Nephron (organoid): ENCODE measurements at regions not wholly inside any gene's neighbourhood (a gene's known extent, or its start where the extent isn't known, plus 50 kb on each side); places are given as distances from the start of the nearest gene placed in this dataset.

Source experiments
- H3K27ac Mint-ChIP-seq, 3 experiments: 2 replicates each; pipeline ENCODE4 v1.8.0; 2020; ENCODE audit warnings: mixed read lengths in 3 of 3, mild to moderate bottlenecking in 2 of 3, moderate library complexity in 1 of 3
- H3K27me3 Mint-ChIP-seq: 2 replicates; pipeline ENCODE4 v1.8.0; 2021; ENCODE audit warnings: low read depth, mild to moderate bottlenecking, moderate library complexity, mixed read lengths
- H3K36me3 Mint-ChIP-seq: 2 replicates; pipeline ENCODE4 v1.8.0; 2020; ENCODE audit warnings: low read depth, mixed read lengths
- H3K4me1 Mint-ChIP-seq: 2 replicates; pipeline ENCODE4 v1.8.0; 2020; ENCODE audit warnings: mixed read lengths
- H3K4me3 Mint-ChIP-seq, 3 experiments: 2 replicates each; pipeline ENCODE4 v1.8.0; 2020; ENCODE audit warnings: mild to moderate bottlenecking in 3 of 3, mixed read lengths in 3 of 3, moderate library complexity in 2 of 3
- H3K9me3 Mint-ChIP-seq: 2 replicates; pipeline ENCODE4 v1.8.0; 2020; ENCODE audit warnings: mixed read lengths
- TF ChIP-seq, protein P1 (sequence below), 3 experiments: fragments of 200-600 bp; sonication (generic); IDR thresholded peaks; one replicate each; pipeline ENCODE4 v1.5.0; 2021; ENCODE audit warnings: antibody characterized with exemption in 3 of 3; ENCODE audit not compliant: unreplicated experiment in 3 of 3

DNA sequence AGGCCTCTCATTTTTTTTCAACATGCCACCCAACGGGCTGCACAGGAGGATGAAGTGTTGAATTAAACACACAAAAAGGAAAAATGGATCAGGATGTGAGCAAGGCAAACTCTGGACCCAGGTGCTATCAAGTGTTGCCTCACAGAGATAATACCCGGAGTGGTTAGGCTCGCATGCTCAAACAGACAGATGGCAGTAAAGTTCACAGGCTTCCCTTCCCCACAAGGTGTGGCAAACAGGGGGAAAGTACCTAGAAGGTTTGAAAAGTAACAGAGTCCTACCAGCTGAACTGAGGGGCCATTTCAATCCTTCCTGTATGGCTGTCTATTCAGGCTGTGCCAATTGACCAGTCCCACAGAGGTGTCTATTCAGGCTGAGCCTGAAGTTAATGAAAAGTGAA lies 123.9 kb upstream of the GC start:
- Mint-ChIP-seq H3K4me1 (no peaks in the 10 kb centered on the region), H3K4me3 (no peak overlapping the region), H3K9me3 (peaks cover 12% of the 10 kb centered on the region), H3K36me3 (no peaks in the 10 kb centered on the region), H3K27me3 (no peaks in the 10 kb centered on the region), H3K27ac (no peak overlapping the region)
- TF ChIP-seq, protein P1, sequence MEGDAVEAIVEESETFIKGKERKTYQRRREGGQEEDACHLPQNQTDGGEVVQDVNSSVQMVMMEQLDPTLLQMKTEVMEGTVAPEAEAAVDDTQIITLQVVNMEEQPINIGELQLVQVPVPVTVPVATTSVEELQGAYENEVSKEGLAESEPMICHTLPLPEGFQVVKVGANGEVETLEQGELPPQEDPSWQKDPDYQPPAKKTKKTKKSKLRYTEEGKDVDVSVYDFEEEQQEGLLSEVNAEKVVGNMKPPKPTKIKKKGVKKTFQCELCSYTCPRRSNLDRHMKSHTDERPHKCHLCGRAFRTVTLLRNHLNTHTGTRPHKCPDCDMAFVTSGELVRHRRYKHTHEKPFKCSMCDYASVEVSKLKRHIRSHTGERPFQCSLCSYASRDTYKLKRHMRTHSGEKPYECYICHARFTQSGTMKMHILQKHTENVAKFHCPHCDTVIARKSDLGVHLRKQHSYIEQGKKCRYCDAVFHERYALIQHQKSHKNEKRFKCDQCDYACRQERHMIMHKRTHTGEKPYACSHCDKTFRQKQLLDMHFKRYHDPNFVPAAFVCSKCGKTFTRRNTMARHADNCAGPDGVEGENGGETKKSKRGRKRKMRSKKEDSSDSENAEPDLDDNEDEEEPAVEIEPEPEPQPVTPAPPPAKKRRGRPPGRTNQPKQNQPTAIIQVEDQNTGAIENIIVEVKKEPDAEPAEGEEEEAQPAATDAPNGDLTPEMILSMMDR (IDR thresholded peaks at IDR 0.05; ENCODE audit: unreplicated experiment in 3 of 3): no peak

- Mint-ChIP-seq H3K36me3 (no peaks in the 10 kb centered on the region), H3K27ac (no peak overlapping the region), H3K4me1 (no peaks in the 10 kb centered on the region), H3K9me3 (peaks cover 8% of the 10 kb centered on the region), H3K27me3 (no peaks in the 10 kb centered on the region), H3K4me3 (no peak overlapping the region)
- TF ChIP-seq, protein P1 (IDR thresholded peaks at IDR 0.05; ENCODE audit: unreplicated experiment in 3 of 3): no peak
Observed at GRCh38 chr4:71913275-71913674, 118.5 kb upstream of the NPFFR2 start.

DNA sequence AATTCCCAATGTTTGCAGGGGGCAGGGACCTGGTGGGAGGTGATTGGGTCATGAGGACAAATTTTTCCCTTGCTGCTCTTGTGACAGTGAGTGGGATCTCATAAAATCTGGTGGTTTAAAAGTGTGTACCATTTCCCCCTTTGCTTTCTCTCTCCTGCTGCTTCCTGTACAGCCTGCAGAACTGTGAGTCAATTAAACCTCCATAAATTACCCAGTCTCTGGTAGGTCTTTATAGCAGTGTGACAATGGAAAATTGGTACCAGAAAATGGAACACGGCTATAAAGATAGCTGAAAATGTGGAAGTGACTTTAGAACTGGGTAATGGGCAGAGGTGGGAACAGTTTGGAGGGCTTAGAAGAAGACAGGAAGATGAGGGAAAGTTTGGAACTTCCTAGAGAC lies 108.7 kb upstream of the NPFFR2 start:
- Mint-ChIP-seq H3K36me3 (no peaks in the 10 kb centered on the region), H3K9me3 (peaks cover 3% of the 10 kb centered on the region), H3K4me3 (no peak overlapping the region), H3K27me3 (no peaks in the 10 kb centered on the region), H3K27ac (no peak overlapping the region), H3K4me1 (no peaks in the 10 kb centered on the region)
- TF ChIP-seq, protein P1 (IDR thresholded peaks at IDR 0.05; ENCODE audit: unreplicated experiment in 3 of 3): no peak

GRCh38 chr4:71930459-71930858 lies 101.3 kb upstream of the NPFFR2 start:
- Mint-ChIP-seq H3K36me3 (no peaks in the 10 kb centered on the region), H3K9me3 (no peaks in the 10 kb centered on the region), H3K27ac (no peak overlapping the region), H3K4me3 (no peak overlapping the region), H3K4me1 (no peaks in the 10 kb centered on the region), H3K27me3 (peaks cover 3% of the 10 kb centered on the region)
- TF ChIP-seq, protein P1 (IDR thresholded peaks at IDR 0.05; ENCODE audit: unreplicated experiment in 3 of 3): no peak

GRCh38 chr4:71932941-71933340 lies 98.9 kb upstream of the NPFFR2 start:
- H3K9me3 Mint-ChIP-seq: no peaks in the 10 kb centered on the region
- H3K27me3 Mint-ChIP-seq: peaks cover 3% of the 10 kb centered on the region
- TF ChIP-seq, protein P1 (IDR thresholded peaks at IDR 0.05; ENCODE audit: unreplicated experiment in 3 of 3): no peak
- no peaks in the 10 kb centered on the region for H3K4me1 Mint-ChIP-seq
- no peak overlapping the region for H3K4me3 Mint-ChIP-seq
- no peak overlapping the region for H3K27ac Mint-ChIP-seq
- no peaks in the 10 kb centered on the region for H3K36me3 Mint-ChIP-seq

DNA sequence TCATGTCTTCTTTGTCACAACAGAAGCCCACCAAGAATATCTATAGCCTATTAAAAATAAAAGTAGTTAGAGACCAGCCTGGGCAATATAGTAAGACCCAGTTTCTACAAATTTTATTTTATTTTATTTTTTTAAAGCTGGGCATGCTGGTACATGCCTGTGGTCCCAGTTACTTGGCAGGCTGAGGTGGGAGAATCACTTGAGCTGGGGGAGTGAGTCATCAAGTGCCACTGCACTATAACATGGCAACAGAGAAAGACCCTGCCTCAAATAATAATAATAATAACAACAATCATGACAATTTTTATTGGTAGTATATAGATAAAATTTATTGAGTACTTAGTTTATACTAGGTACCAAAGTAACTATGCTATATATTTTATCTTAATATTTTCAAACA lies 93.0 kb upstream of the NPFFR2 start:
- H3K36me3 Mint-ChIP-seq: no peaks in the 10 kb centered on the region
- no peaks in the 10 kb centered on the region for H3K27me3 Mint-ChIP-seq
- no peaks in the 10 kb centered on the region for H3K9me3 Mint-ChIP-seq
- H3K27ac Mint-ChIP-seq: no peak overlapping the region
- H3K4me3 Mint-ChIP-seq: no peak overlapping the region
- no peaks in the 10 kb centered on the region for H3K4me1 Mint-ChIP-seq
- TF ChIP-seq, protein P1 (IDR thresholded peaks at IDR 0.05; ENCODE audit: unreplicated experiment in 3 of 3): no peak
